ENCODE measurements at regions not wholly inside any gene's neighbourhood (a gene's known extent, or its start where the extent isn't known, plus 50 kb on each side); places are given as distances from the start of the nearest gene placed in this dataset.
"Not testable (repeated sequence)": the region's sequence is repeated elsewhere in the genome, so short reads cannot be mapped to it uniquely, and the experiment has no call there.

DNA sequence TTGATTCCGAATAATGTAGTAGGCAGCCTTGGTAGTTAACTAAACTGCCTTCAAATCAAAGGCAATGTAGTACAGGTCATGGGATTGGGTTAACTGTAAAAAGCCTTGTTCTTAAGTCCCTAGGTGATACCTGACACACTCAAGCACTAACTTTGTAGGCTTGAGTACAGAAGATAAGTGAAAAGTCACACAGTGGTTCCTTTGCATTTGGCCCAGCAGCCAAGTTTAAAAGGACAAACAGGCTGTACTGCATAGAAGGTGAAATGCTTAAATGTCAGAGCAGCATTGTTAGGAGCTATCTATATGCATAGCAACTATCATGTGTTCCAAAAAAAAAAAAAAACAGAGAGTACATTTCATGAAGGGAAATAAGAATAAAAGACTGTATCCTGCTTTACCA, 178.4 kb downstream of the ATOH1 start:
- H3K27me3 ChIP-seq (ENCODE audit: control insufficient read depth, insufficient read depth, low read length), result no peaks in the 10 kb centered on the region
- H3K36me3 ChIP-seq (ENCODE audit: control insufficient read depth, insufficient read depth, low read length), result no peaks in the 10 kb centered on the region
- no peak overlapping the region for H3K4me3 ChIP-seq (ENCODE audit: low read length)
- H3K9me3 ChIP-seq (ENCODE audit: control insufficient read depth, insufficient read depth, low read length), result no peaks in the 10 kb centered on the region
- no CpG with 5 or more reads among the region's 1 CpG for WGBS (ENCODE audit: insufficient coverage, insufficient read length)
- no peak overlapping the region for H3K27ac ChIP-seq (ENCODE audit: low read length)
- no peak for DNase-seq (ENCODE audit: low read depth, low spot score)
- no peaks in the 10 kb centered on the region for H3K4me1 ChIP-seq (ENCODE audit: control insufficient read depth, insufficient read depth, low read length)

DNA sequence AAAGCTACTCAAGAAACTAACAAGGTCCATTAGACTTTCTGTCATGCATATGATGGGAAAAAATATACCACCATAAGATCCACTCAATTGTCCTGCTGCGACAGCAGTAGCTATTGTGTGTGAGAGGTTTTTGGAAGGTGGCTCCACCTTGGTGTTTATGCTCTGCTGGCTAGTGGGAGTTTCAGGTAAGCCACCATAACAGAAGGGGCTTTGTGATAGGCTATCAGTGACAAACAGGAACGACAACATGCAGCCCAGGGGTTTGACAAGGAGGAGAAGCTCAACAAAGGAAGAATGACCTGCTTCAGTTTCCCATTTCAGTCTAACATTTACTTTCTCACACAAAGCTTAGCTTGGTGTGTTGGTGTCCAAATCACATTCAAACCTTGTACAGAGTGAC, 182.6 kb downstream of the ATOH1 start:
- Histone ChIP-seq H3K4me3 (ENCODE audit: low read length) (no peak overlapping the region), H3K9me3 (ENCODE audit: control insufficient read depth, insufficient read depth, low read length) (no peaks in the 10 kb centered on the region), H3K27ac (ENCODE audit: low read length) (no peak overlapping the region), H3K36me3 (ENCODE audit: control insufficient read depth, insufficient read depth, low read length) (no peaks in the 10 kb centered on the region), H3K27me3 (ENCODE audit: control insufficient read depth, insufficient read depth, low read length) (no peaks in the 10 kb centered on the region), H3K4me1 (ENCODE audit: control insufficient read depth, insufficient read depth, low read length) (no peaks in the 10 kb centered on the region)
- no peak for DNase-seq (ENCODE audit: low read depth, low spot score)
- WGBS (ENCODE audit: insufficient coverage, insufficient read length), result no CpG with 5 or more reads among the region's 2 CpGs

DNA sequence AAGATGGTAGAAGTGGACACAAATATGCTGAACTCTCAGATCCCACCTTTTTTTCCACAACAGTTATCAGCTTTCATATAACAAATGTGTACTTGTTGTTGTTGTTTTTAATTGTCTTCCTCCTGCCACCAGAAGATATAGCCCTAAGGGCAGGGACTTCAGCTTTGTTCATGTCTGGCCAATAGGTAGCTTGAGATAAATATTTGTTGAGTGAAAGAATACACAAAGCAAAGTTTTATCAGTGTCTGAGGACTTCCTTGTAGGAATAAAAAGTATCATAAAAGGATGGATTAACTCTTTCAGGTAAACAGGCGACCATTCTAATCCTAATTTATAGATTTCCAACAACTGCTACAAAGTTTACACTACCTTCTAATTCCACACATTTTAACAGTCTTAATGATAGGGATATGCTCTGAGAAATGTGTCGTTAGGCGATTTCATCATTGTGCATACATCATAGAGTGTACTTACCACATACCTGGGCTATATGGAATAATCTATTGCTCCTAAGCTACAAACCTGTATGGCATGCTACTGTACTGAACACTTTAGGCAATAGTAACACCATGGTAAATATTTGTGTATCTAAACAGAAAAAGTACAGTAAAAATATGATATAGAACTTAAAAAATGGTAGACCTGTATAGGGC, 186.1 kb downstream of the ATOH1 start:
- no CpG with 5 or more reads among the region's 3 CpGs for WGBS (ENCODE audit: insufficient coverage, insufficient read length)
- DNase-seq (ENCODE audit: low read depth, low spot score), result no peak
- no peaks in the 10 kb centered on the region for H3K27me3 ChIP-seq (ENCODE audit: control insufficient read depth, insufficient read depth, low read length)
- no peaks in the 10 kb centered on the region for H3K9me3 ChIP-seq (ENCODE audit: control insufficient read depth, insufficient read depth, low read length)
- H3K36me3 ChIP-seq (ENCODE audit: control insufficient read depth, insufficient read depth, low read length), result no peaks in the 10 kb centered on the region
- H3K4me3 ChIP-seq (ENCODE audit: low read length), result no peak overlapping the region
- H3K4me1 ChIP-seq (ENCODE audit: control insufficient read depth, insufficient read depth, low read length), result no peaks in the 10 kb centered on the region
- H3K27ac ChIP-seq (ENCODE audit: low read length), result no peak overlapping the region

DNA sequence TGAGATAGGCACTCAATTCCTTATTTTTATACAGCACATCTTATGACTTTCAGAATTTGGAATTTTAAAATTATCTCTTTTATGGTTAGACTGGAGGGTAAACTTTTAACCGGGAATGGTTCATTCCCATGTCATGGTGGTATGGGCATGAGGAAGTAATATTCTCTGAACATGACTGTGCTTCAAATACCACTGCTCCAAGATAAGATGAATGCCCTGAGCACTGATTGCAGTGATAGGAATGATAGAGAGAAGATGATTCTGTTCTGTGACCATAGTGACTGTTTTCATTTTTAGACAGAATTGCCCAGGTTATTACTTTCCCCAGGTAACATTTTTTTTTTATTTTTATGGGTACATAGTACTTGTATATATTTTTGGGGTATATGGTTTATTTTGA, 187.4 kb downstream of the ATOH1 start:
- no peak overlapping the region for H3K27ac ChIP-seq (ENCODE audit: low read length)
- no peak for DNase-seq (ENCODE audit: low read depth, low spot score)
- no peaks in the 10 kb centered on the region for H3K36me3 ChIP-seq (ENCODE audit: control insufficient read depth, insufficient read depth, low read length)
- no peaks in the 10 kb centered on the region for H3K9me3 ChIP-seq (ENCODE audit: control insufficient read depth, insufficient read depth, low read length)
- no peak overlapping the region for H3K4me3 ChIP-seq (ENCODE audit: low read length)
- no CpG with 5 or more reads among the region's 1 CpG for WGBS (ENCODE audit: insufficient coverage, insufficient read length)
- no peaks in the 10 kb centered on the region for H3K27me3 ChIP-seq (ENCODE audit: control insufficient read depth, insufficient read depth, low read length)
- no peaks in the 10 kb centered on the region for H3K4me1 ChIP-seq (ENCODE audit: control insufficient read depth, insufficient read depth, low read length)

DNA sequence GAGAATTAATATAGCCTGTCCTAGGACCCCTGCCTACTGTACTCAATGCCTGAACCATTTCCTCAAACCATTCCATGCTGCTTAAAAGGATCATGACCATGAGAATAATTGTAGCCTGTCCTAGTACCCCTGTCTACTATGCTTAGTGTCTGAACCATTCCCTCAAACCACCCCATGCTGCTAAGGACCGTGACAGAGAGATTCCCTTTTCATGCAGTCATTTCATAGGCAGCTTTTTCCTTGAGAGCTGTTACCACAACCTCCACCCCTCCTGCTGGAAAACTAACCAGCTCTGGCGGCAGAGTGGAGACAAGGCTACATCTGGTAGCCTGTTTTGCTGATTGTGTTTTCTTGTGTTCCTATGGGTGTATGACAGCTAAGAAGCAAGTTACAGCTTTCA, 174.9 kb upstream of the SMARCAD1 start:
- no peak overlapping the region for H3K4me3 ChIP-seq (ENCODE audit: low read length)
- no peaks in the 10 kb centered on the region for H3K9me3 ChIP-seq (ENCODE audit: control insufficient read depth, insufficient read depth, low read length)
- H3K27ac ChIP-seq (ENCODE audit: low read length), result no peak overlapping the region
- no CpG with 5 or more reads among the region's 2 CpGs for WGBS (ENCODE audit: insufficient coverage, insufficient read length)
- H3K36me3 ChIP-seq (ENCODE audit: control insufficient read depth, insufficient read depth, low read length), result no peaks in the 10 kb centered on the region
- DNase-seq (ENCODE audit: low read depth, low spot score), result peak; percentile 11
- H3K4me1 ChIP-seq (ENCODE audit: control insufficient read depth, insufficient read depth, low read length), result no peaks in the 10 kb centered on the region
- no peaks in the 10 kb centered on the region for H3K27me3 ChIP-seq (ENCODE audit: control insufficient read depth, insufficient read depth, low read length)

DNA sequence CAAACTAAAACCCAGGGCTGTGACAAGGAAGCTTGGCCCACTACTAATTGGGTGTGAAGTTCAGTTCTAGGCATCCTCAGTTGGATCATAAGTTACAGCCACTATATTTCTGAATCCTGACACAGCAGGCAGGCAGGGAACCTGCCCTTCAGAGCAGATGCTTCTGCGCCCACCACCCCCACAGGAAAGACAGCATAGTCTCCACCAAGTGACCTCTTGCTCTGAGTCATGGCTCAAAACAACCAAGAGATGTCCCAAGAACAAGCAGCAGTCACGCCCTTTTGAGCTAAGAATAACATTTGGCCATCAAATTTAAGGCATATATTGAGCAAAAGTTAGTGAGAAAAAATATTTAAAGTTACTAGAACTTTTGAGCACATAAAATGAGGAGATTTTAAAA, 170.7 kb upstream of the SMARCAD1 start:
- H3K27me3 ChIP-seq (ENCODE audit: control insufficient read depth, insufficient read depth, low read length), result no peaks in the 10 kb centered on the region
- H3K4me1 ChIP-seq (ENCODE audit: control insufficient read depth, insufficient read depth, low read length), result no peaks in the 10 kb centered on the region
- H3K36me3 ChIP-seq (ENCODE audit: control insufficient read depth, insufficient read depth, low read length), result no peaks in the 10 kb centered on the region
- WGBS (ENCODE audit: insufficient coverage, insufficient read length), result no CpG with 5 or more reads among the region's 2 CpGs
- H3K9me3 ChIP-seq (ENCODE audit: control insufficient read depth, insufficient read depth, low read length), result no peaks in the 10 kb centered on the region
- DNase-seq (ENCODE audit: low read depth, low spot score), result no peak
- no peak overlapping the region for H3K4me3 ChIP-seq (ENCODE audit: low read length)
- no peak overlapping the region for H3K27ac ChIP-seq (ENCODE audit: low read length)

DNA sequence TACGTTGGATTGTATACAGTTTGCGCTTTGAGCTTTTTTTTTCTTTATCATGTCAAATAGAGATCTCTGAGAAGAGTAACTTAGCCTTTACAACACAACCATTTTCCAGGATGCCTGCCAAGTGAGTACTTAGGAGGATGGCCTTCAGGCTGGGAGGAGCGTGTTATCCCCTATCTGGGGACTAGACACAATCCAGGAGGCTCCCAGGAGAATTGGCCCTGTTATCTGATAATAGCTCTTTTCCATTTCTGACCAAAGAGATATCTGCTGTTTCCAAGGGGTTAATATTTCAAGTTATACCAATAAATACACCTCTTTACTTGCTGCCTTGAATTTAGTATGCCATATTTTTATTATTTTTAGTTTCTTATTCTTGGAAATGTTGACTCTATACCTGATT, 169.5 kb upstream of the SMARCAD1 start:
- DNase-seq (ENCODE audit: low read depth, low spot score), result no peak
- no CpG with 5 or more reads among the region's 3 CpGs for WGBS (ENCODE audit: insufficient coverage, insufficient read length)
- no peaks in the 10 kb centered on the region for H3K36me3 ChIP-seq (ENCODE audit: control insufficient read depth, insufficient read depth, low read length)
- no peaks in the 10 kb centered on the region for H3K4me1 ChIP-seq (ENCODE audit: control insufficient read depth, insufficient read depth, low read length)
- H3K9me3 ChIP-seq (ENCODE audit: control insufficient read depth, insufficient read depth, low read length), result no peaks in the 10 kb centered on the region
- no peak overlapping the region for H3K27ac ChIP-seq (ENCODE audit: low read length)
- H3K4me3 ChIP-seq (ENCODE audit: low read length), result no peak overlapping the region
- H3K27me3 ChIP-seq (ENCODE audit: control insufficient read depth, insufficient read depth, low read length), result no peaks in the 10 kb centered on the region

DNA sequence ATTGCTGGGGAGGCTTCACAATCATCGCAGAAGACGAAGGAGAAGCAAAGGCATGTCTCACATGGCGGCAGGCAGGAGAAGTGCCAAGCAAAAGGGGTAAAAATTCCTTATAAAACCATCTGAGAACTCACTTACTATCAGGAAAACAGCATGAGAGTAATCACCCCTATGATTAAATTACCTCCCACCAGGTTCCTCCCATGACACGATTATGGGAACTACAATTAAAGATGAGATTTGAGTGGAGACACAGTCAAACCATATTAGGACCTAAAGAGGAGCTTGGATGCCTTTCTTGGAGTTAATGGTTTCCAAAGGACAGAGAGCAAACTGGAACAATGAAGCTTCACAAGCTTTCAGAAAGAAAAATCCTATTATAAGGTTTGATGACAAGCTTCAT, 168.4 kb upstream of the SMARCAD1 start:
- H3K36me3 ChIP-seq (ENCODE audit: control insufficient read depth, insufficient read depth, low read length), result no peaks in the 10 kb centered on the region
- WGBS (ENCODE audit: insufficient coverage, insufficient read length), result no CpG with 5 or more reads among the region's 4 CpGs
- no peaks in the 10 kb centered on the region for H3K4me1 ChIP-seq (ENCODE audit: control insufficient read depth, insufficient read depth, low read length)
- no peaks in the 10 kb centered on the region for H3K27me3 ChIP-seq (ENCODE audit: control insufficient read depth, insufficient read depth, low read length)
- no peak overlapping the region for H3K27ac ChIP-seq (ENCODE audit: low read length)
- no peak overlapping the region for H3K4me3 ChIP-seq (ENCODE audit: low read length)
- no peak for DNase-seq (ENCODE audit: low read depth, low spot score)
- no peaks in the 10 kb centered on the region for H3K9me3 ChIP-seq (ENCODE audit: control insufficient read depth, insufficient read depth, low read length)

DNA sequence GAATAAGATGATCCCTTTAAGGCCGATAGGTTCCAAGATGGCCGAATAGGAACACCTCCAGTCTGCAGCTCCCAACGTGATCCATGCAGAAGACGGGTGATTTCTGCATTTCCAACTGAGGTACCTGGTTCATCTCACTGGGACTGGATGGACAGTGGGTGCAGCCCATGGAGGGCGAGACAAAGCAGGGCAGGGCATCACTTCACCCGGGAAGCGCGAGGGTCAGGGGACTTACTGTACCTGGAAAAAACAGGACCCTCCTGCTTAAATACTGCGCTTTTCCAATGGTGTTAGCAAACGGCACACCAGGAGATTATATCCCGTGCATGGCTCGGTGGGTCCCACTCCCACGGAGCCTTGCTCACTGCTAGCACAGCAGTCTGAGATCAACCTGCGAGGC, 163.2 kb upstream of the SMARCAD1 start:
- H3K27me3 ChIP-seq (ENCODE audit: control insufficient read depth, insufficient read depth, low read length); H3K4me3 ChIP-seq (ENCODE audit: low read length); H3K9me3 ChIP-seq (ENCODE audit: control insufficient read depth, insufficient read depth, low read length); DNase-seq (ENCODE audit: low read depth, low spot score); H3K4me1 ChIP-seq (ENCODE audit: control insufficient read depth, insufficient read depth, low read length); H3K27ac ChIP-seq (ENCODE audit: low read length); H3K36me3 ChIP-seq (ENCODE audit: control insufficient read depth, insufficient read depth, low read length): not testable (repeated sequence)
- WGBS (ENCODE audit: insufficient coverage, insufficient read length), result no CpG with 5 or more reads among the region's 14 CpGs

DNA sequence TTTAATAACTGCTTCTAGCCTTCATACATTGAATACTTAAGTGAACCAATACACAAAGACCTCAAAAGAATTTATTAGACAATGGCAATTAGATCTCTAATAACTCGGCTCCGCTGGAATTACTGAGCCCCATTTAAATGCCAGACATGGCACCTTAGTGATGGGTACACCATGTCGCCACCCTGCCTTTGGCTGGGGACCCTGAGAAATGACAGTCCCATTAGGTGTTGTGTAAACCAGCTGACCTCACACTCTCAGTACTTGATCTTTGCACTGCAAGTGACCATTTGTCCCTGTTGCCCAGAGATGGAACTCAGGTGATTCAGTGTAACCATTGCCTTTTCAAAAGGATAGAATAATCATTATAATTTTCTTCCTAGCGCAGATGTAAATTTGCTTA, 144.6 kb upstream of the SMARCAD1 start:
- Histone ChIP-seq H3K4me1 (ENCODE audit: control insufficient read depth, insufficient read depth, low read length) (no peaks in the 10 kb centered on the region), H3K27me3 (ENCODE audit: control insufficient read depth, insufficient read depth, low read length) (no peaks in the 10 kb centered on the region), H3K9me3 (ENCODE audit: control insufficient read depth, insufficient read depth, low read length) (no peaks in the 10 kb centered on the region), H3K27ac (ENCODE audit: low read length) (no peak overlapping the region), H3K4me3 (ENCODE audit: low read length) (no peak overlapping the region), H3K36me3 (ENCODE audit: control insufficient read depth, insufficient read depth, low read length) (no peaks in the 10 kb centered on the region)
- WGBS (ENCODE audit: insufficient coverage, insufficient read length), result no CpG with 5 or more reads among the region's 4 CpGs
- DNase-seq (ENCODE audit: low read depth, low spot score), result no peak
